GM19193 (cell line): ENCODE measurements at regions not wholly inside any gene's neighbourhood (a gene's known extent, or its start where the extent isn't known, plus 50 kb on each side); places are given as distances from the start of the nearest gene placed in this dataset.

Experiments used
- POLR2A ChIP-seq: IDR thresholded peaks from 4 replicates; pipeline ENCODE4 v1.6.1; 2011; ENCODE audit not compliant: insufficient read depth, insufficient read length; ENCODE audit errors: extremely low read depth

DNA sequence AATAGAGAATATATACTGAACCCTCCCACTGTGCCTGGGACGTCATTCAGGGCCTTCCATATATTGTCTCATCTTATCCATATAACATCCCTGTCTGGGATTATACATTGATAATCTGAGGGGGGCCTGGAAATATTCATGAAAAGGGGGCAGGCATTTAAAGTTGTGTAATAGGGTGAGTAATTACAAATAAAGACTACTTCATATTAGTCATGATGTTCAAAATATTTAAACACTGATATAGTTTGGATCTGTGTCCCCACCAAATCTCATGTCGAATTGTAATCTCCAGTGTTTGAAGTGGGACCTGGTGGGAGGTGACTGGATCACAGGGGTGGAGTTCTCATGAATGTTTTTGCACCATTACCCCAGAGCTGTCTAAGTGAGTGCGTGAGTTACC is 97.8 kb downstream of the AQP9 start:
- no peak for TF ChIP-seq POLR2A

DNA sequence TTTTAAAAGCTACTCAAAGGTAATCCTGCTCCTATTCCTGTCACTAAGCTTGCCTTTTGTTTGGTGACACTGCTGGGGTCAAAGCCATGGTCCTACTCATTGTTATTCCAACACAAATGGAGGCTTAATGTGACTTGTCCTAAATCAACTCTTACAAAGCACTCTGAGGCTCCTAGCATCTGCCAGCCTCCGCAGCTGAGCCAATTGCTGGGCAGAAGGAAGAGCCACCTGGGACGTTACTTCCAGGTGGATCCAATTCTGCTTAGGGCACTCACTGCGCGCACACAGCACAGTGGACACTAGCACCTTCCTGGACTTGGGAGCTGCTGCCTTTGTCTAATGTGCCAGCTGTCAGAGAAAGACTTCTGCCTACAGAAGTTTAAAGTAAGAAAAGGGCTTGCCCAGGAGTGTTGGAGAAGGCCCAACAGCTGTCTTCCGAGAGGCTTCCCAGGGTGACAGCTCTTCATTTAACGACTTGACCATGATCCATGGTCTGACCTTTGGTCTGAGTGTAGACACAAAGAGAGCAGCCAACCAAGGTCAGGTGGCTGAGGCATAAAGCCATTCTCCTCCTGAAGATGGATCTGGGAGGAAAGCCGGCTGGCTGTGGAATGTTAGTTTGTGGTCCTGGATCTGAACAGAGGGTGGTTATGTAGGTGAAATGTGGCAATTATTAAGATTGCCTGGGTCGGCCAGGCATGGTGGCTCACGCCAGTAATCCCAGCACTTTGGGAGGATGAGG is 102.2 kb downstream of the AQP9 start:
- no peak for TF ChIP-seq POLR2A

DNA sequence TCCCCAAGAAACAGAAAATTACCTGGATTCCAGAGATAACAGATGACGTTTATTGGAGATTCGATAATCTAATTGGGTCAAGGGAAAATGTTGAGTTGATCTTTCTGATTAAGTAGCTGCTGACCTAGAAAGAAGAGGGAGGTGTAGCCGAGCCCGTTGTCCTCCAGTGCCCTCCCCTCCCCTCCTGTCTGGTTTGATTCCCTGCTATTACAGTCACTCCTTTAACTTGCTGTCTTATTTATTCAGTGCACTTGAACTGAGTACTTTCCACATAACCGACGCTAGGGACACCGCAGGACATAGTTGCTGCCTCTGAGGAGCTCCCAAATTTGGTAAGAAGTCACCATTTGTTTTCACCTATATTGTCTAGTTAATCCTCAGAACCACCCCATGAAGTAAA is 103.7 kb downstream of the AQP9 start:
- TF ChIP-seq POLR2A: no peak

DNA sequence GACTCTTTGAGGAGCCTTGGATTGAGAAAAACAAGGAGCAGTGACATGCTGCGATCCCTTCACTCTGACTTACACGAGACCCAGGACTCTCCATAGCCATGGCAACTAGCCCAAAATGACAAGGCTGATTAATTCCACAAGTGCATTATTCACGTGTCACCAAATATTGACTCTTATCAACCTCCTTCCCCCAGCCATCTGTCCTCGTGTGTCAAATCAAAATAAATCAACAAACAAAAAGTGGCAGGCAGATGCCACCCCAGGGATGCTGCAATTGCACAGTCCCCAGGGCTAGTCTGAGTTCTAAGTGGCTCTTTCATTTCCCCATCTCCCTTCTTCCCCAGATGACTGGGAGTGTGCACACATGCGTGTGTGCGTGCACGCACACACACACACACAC is 104.9 kb downstream of the AQP9 start:
- TF ChIP-seq POLR2A: no peak

DNA sequence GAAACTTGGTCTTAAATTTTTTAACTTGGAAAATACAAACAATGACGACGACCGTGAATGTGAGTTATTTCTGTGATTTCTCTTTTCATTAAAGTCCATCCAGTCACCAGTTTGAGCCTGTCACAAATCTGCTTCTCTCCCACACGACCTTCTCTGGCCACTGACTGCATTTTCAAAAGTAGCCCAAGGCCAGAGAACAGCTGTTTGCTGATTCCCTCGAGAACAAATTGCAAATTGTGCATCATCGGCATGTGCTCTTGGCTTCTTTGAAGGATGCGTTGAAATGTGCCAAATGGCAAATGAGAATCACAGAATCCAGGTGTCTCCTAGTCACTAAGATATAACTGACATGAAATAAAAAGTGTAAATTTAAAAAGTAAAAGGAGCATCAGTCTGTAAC is 106.4 kb downstream of the AQP9 start:
- no peak for TF ChIP-seq POLR2A

DNA sequence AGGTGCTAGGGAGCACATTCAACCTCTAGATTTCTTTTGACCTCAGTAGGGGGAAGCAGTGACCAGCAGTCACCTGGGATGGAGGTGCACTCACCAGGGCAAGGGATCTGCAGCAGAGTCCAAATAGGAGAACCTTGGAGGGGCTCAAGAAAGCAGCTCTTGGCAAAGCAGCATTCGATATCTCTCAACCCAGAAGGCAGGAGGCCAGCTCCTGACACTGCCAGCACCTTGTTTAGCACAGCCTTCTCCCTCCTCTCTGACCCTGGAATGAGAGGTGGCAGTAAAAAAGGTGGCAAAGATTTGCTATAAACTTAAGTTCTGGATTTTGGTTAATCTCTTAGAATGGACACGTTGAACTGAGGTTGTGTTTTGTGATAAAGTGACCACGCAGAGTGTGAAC is 107.9 kb downstream of the AQP9 start:
- TF ChIP-seq POLR2A: no peak

DNA sequence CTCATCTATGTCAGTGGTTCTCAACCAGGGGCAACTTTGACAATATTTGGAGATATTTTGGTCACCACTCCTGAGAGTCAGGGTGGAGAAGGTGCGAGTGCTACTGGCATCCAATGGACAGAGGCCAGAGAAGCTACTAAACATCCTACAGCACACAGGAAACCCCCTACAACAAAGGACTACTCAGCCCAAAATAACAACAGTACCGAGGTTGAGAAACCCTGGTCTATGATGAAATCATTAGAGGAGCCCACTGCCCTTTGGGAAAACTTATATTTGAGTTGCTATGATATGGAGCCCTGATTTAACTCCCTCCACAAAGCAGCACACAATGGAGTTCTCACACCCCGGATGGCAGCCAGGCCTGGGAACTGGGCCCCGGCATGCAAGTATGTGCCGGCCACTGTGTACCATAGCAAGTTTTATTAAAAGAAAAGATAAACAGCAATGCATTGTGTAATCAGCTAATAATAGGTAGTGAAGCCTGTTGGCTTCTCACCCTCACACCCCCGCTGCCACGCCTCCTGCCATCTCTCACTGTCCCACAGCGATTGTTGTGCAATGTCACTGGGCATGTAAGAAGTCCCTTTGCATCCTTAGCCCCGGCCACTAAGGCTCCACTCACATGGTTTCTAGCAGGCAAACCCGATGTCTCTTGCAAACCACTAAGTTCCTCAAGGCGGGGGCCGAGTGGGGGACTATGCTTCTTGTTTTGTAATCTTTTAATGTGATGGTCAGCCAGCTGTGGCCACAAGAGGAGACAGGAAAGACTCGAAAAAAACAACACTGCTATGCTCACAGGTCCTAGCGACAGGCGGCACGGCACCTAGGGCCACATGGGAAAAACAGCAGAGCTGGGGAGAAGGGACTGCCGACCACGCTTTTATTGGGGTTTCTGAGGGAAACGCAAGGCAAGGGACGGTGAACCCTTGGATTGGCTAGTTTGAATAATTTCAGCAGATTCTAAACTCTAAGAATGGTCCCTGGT is 110.0 kb downstream of the AQP9 start:
- TF ChIP-seq POLR2A: no peak

DNA sequence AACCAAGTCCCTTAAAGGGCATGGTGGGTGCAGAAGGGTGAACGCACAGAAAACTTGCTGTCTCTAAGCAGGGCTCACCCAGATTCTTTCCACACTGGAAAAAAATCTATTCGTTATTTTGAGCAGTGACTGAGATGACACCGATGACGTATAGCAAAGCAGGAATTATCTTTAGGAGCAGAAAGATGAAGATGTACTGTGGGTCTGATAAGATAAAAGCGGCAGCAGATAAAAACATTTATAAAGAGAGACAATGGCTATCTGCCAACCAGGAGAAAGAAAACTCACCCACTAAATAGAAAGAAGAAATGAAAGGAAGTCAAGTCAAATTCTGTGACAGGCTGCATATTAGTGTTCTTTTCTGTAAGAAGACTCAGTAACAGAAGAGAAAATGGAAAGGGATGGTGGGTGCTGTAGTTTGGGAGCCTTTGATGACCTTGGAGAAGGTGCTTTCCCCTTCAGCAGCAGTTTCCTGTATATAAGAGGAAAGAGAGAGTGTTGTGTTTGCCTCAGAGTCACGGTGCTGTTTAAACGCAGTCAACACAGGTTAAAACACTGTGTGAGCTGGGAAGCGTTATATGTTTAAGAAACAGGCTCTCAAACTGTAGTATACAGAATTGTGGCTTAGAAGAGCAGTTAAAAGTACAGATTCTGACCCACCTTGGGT is 111.6 kb downstream of the AQP9 start:
- TF ChIP-seq POLR2A: no peak

DNA sequence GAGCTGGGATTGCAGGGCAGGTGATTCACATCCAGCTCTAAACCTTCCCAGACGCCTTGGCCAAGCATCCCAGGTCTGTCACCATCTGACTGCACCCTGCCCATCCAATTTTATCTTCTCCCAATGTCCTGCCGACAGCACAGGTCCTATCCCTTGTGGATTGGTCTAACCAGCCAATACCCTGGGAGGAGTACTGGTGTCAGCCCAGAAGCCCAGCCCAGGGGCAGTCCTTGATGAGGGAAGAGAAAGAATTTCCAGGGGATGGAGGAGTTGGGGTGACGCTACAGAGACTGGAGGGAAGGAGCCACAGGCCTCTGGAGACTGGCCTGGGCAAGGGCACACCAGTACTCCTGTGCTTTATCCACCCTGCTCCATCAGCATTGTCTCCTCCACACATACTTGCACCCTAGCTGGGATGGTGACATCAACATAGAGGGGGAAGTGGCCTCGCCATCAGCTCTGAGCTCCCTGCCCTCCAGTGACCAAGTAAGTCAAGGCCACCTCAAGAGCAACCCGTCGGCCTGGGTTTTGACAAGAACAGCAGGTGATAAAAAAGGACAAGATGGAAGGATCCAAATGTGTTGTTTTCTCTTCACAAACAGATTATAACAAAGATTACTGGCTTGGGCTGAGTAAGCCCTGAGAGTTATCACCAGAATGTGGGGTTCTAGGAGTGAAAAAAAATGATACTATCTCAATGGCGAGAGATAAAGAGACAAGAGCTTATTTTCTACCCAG is 114.6 kb downstream of the AQP9 start:
- no peak for TF ChIP-seq POLR2A

DNA sequence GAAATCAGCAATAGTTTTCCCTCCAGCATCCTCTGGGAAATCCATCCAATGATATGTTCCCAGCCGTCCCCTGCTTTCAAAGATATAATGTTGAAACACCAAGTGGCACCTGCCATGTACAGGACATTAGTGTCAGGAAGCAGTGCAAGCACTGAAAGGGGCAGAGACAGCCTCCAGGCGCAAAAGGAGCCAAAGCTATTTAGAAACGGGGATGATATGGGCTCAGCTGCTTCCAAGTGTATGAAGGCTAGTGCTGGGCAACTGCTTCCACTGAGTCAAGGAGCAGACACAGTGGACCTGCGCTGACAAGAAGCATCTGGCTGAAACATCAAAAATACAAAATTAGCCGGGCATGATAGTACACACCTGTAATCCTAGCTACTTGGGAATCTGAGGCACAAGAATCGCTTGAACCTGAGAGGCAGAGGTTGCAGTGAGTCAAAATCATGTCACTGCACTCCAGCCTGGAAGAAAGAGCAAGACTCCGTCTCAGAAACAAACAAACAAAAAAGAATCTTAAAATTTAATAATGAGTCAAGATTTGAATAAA is 119.7 kb downstream of the AQP9 start:
- no peak for TF ChIP-seq POLR2A

DNA sequence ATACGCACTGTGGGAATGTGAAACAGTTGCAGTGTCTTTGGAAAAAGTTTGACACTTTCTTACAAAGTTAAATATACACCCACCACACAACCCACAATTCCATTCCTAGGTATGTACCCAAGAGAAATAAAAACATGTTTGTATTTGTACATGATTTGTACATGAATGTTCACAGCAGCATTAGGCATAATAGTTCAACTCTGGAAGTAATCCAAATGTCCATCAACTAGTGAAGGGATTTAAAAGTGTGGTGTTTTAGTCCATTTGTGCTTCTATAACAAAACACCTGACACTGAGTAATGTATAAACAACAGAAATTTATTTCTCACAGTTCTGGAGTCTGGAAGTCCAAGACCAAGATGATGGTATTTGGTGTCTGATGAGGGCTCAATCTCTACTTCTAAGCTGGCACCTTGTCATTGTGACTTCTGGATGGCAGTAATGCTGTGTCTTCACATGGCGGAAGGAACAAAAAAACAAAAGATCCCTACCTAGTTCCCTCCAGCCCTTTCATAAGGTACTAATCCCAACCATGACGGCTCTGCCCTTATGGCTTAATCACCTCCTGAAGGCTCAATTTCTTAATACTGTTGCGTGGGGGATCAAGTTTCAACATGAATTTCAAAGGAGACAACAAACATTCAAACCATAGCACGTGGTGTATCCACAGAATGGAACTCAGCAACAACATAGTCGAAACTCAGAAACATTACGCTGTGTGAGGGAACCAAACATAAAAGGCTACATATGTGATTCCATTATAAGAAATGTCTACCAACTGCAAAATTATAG is 120.5 kb downstream of the AQP9 start:
- no peak for TF ChIP-seq POLR2A

DNA sequence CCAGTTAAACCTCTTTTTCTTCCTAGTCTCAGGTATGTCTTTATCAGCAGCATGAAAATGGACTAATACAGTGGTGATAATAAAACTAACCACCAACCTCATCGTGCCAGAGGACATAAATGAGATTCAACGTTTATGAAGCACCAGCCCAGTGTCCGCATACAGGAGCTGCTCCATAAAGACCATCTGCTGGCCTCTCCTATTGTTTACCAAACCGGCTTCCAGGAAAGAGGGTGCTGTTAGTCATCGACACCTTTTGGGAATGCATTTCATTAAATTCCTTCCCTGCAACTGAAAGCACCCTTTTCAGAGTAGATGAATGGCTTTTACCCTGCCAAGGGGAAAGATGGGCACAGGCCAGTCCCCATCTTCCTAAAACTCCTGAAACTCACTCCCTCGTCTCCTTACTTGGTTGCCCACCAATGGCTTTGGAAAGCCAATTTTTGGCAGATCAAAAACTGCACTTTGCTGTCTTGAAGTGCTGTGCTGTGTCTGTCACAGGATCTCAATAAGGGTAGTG is 122.1 kb downstream of the AQP9 start:
- TF ChIP-seq POLR2A: no peak

DNA sequence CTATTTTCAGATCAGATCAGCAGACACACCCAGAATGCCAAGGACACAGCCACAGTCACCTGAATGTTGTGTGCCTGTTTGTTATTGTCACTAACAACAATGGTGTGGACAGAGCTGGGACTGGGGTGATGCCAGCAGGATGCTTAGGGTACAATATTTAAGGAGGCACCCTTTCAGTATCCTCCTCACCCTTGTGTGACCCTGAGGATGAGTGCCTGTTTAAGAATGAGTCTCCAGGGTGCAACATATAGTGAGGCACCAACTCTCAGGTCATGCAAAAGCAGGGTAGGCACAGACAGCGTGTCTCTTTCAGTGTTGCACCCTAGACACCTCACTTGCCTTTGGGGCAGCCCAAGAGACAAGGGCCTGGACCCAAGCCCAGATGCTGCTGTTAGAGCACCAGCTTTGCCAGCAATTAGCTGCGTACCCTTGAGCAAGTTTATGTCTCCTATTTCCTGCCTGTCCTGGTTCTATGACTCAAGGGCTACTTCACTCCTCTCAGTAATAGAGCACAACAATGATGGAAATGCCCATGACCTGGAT is 122.6 kb downstream of the AQP9 start:
- no peak for TF ChIP-seq POLR2A
